Kidney (tissue), 13 donors: ENCODE measurements at regions not wholly inside any gene's neighbourhood (a gene's known extent, or its start where the extent isn't known, plus 50 kb on each side); places are given as distances from the start of the nearest gene placed in this dataset.

Source experiments
- DNase-seq, 5 donors: peaks; one replicate each; pipeline ENCODE4 v3.0.0-alpha.2; 2013 to 2020
- FAIRE-seq: peaks from 2 replicates; lab custom pipeline; 2012; peaks lifted over from hg19 to GRCh38; lab: Jason Lieb, UNC
- H3K27ac ChIP-seq, 2 donors: one replicate each; pipeline ENCODE4 v1.7.0; 2013; ENCODE audit warnings: low read depth in 2 of 2, low read length in 2 of 2, inconsistent platforms in 1 of 2
- H3K27me3 ChIP-seq: one replicate; pipeline ENCODE4 v1.7.1; 2013; ENCODE audit warnings: low read length, inconsistent platforms; ENCODE audit not compliant: control insufficient read depth, insufficient read depth
- H3K36me3 ChIP-seq, 3 donors: one replicate each; pipeline versions ENCODE4 v1.7.0 to v1.7.1; 2013; ENCODE audit warnings: low read length in 3 of 3, control low read depth in 1 of 3, inconsistent platforms in 1 of 3; ENCODE audit not compliant: insufficient read depth in 3 of 3, control insufficient read depth in 2 of 3
- H3K4me1 ChIP-seq, 3 donors: one replicate each; pipeline versions ENCODE4 v1.7.0 to v1.7.1; 2013; ENCODE audit warnings: low read length in 3 of 3, inconsistent platforms in 1 of 3, low read depth in 1 of 3; ENCODE audit not compliant: control insufficient read depth in 2 of 3, insufficient read depth in 2 of 3
- H3K4me3 ChIP-seq, 3 donors: one replicate each; pipeline versions ENCODE4 v1.7.0 to v1.8.1; 2013; ENCODE audit warnings: low read length in 3 of 3, control low read depth in 1 of 3, inconsistent platforms in 1 of 3
- H3K9ac ChIP-seq, 3 donors: one replicate each; pipeline versions ENCODE4 v1.7.0 to v1.7.1; 2013; ENCODE audit warnings: low read length in 3 of 3, control low read depth in 1 of 3, inconsistent platforms in 1 of 3
- H3K9me3 ChIP-seq, 3 donors: one replicate each; pipeline versions ENCODE4 v1.7.0 to v1.7.1; 2013; ENCODE audit warnings: low read length in 3 of 3, control low read depth in 1 of 3, inconsistent platforms in 1 of 3; ENCODE audit not compliant: control insufficient read depth in 2 of 3, insufficient read depth in 1 of 3
- intact Hi-C: fragments of 100-400 bp; cut with DNase I; formaldehyde crosslinking; loops from one replicate; pipeline ENCODE4 v1.11.1; 2022
- TF ChIP-seq, protein P1 (sequence below): IDR thresholded peaks from 3 replicates; pipeline ENCODE4 v1.5.1; 2012; ENCODE audit warnings: mild to moderate bottlenecking, moderate library complexity, borderline replicate concordance; ENCODE audit not compliant: insufficient read depth; ENCODE audit errors: extremely low read depth
- donor health status: control.
- donor health status: control.
- donor health status: control.
- donor health status: control.
- donor health status: control.
- donor health status: DM: yes; HTN: yes; CAD: no.
- donor health status: Normal renal cell carcinoma (clear cell type).

DNA sequence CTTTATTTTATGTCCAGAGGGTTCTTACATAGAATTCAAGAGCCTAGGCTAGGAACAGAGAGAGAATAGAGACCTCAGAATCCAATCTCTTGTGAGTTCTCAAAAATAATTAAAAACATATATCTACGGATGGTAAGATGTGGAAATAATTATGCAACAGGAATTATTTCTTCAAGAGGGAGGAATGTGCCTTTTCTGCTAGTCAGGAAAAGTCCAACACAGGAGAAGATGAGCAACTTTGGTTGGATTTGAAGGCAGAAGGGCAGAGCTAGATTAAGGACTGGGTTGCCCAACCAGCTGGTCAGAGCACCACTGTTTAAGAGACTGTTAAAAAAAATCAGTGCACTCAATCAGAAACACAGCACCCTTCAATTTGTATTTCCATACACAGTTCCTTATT lies 365.5 kb downstream of the ETNK1 start:
- Histone ChIP-seq H3K36me3 (no peaks in the 10 kb centered on the region), H3K9ac (no peak overlapping the region), H3K27me3 (no peaks in the 10 kb centered on the region), H3K9me3 (no peaks in the 10 kb centered on the region), H3K4me1 (no peaks in the 10 kb centered on the region), H3K4me3 (no peak overlapping the region), H3K27ac (no peak overlapping the region)
- FAIRE-seq (no peak), DNase-seq (no peak)
- TF ChIP-seq, protein P1, sequence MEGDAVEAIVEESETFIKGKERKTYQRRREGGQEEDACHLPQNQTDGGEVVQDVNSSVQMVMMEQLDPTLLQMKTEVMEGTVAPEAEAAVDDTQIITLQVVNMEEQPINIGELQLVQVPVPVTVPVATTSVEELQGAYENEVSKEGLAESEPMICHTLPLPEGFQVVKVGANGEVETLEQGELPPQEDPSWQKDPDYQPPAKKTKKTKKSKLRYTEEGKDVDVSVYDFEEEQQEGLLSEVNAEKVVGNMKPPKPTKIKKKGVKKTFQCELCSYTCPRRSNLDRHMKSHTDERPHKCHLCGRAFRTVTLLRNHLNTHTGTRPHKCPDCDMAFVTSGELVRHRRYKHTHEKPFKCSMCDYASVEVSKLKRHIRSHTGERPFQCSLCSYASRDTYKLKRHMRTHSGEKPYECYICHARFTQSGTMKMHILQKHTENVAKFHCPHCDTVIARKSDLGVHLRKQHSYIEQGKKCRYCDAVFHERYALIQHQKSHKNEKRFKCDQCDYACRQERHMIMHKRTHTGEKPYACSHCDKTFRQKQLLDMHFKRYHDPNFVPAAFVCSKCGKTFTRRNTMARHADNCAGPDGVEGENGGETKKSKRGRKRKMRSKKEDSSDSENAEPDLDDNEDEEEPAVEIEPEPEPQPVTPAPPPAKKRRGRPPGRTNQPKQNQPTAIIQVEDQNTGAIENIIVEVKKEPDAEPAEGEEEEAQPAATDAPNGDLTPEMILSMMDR, result no peak
- intact Hi-C loops, result no loop called here

DNA sequence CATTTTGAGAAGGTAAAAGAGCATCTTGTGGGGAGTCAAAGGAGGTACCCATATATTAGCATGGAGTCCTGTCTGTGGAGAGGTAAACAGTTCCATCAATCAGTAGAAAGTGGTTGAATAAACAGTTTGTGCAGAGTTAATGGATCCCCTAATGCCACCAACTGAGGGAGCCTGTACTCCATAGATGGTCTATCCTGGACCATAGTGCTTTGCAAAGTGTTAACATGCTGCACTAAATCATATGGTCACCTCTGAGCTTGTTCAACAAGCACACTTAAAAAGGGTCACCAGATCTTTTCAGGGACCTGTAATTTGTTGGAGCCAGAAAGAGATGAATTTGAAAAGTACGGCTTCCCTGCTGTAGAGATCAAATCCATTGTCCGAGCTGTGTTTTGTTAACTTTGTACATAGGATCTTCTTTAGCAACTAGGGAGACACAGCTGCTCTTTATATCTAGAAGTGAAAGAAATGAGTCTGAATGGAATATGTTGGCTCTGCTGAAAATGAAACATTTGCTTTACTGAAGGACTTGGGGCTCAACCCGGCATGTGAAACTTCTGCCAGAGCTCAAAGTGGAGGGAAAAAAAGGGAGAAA lies 366.4 kb downstream of the ETNK1 start:
- no peaks in the 10 kb centered on the region for H3K9me3 ChIP-seq
- TF ChIP-seq, protein P1, result no peak
- intact Hi-C loops, result no loop called here
- H3K36me3 ChIP-seq, result no peaks in the 10 kb centered on the region
- H3K9ac ChIP-seq, result no peak overlapping the region
- H3K4me3 ChIP-seq, result no peak overlapping the region
- H3K27me3 ChIP-seq, result no peaks in the 10 kb centered on the region
- H3K27ac ChIP-seq, result no peak overlapping the region
- H3K4me1 ChIP-seq, result no peaks in the 10 kb centered on the region
- FAIRE-seq (no peak), DNase-seq (no peak)

DNA sequence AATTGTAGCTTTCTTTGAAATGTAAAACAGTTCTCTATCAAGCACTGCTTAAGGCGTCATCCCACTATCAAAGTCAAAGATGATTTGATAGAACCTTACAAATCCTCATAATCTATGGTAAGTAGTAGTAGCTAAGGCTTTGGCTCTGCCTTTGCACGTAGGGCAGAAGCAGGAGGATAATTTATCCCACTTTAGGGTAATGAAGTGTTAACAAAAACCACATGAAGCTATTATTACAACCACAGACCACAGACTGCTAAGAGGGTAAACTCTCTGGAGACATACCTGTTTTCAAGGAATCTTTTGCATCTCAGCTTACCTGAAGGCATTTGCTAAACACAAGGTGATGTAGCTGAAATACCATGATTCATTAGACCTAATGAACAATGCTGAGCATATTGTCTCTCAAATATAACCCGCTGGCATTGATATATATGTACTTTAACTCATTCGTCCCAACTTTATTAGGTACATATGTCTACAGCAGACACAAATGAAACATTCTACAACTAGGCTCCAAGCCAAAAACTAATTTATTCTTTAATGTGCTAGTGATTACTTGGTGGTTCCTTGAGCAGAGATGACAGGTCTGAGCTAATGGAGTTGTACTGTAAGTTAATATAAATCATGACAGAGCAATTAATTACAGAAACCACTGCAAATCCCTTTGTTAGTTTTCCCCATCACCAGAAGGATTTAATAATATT lies 368.8 kb downstream of the ETNK1 start:
- H3K36me3 ChIP-seq, result no peaks in the 10 kb centered on the region
- no peaks in the 10 kb centered on the region for H3K9me3 ChIP-seq
- no peak for FAIRE-seq
- TF ChIP-seq, protein P1, result no peak
- DNase-seq, result no peak
- no peak overlapping the region for H3K27ac ChIP-seq
- no peak overlapping the region for H3K4me3 ChIP-seq
- H3K9ac ChIP-seq, result no peak overlapping the region
- no peaks in the 10 kb centered on the region for H3K4me1 ChIP-seq
- no peaks in the 10 kb centered on the region for H3K27me3 ChIP-seq
- intact Hi-C loops, result no loop called here
